HG03342 (cell line): ENCODE measurements at regions not wholly inside any gene's neighbourhood (a gene's known extent, or its start where the extent isn't known, plus 50 kb on each side); places are given as distances from the start of the nearest gene placed in this dataset.
"Not testable (repeated sequence)": the region's sequence is repeated elsewhere in the genome, so short reads cannot be mapped to it uniquely, and the experiment has no call there.

Experiments
- ATAC-seq: cut with Tn5 transposase; IDR thresholded peaks from one replicate; pipeline ENCODE4 v1.9.1; 2021; ENCODE audit warnings: mild to moderate bottlenecking, moderate library complexity; ENCODE audit not compliant: unreplicated experiment

GRCh38 chr5:42235241-42235640 lies 188.0 kb upstream of the GHR start:
- no peak for ATAC-seq

GRCh38 chr5:42235837-42236236 lies 187.4 kb upstream of the GHR start:
- ATAC-seq, result no peak

GRCh38 chr5:42241636-42242035 lies 181.6 kb upstream of the GHR start:
- no peak for ATAC-seq

GRCh38 chr5:42242210-42242609 lies 181.0 kb upstream of the GHR start:
- ATAC-seq, result no peak

GRCh38 chr5:42242881-42243485 lies 180.3 kb upstream of the GHR start:
- ATAC-seq, result no peak

GRCh38 chr5:42252306-42252705 lies 170.9 kb upstream of the GHR start:
- no peak for ATAC-seq

- not testable (repeated sequence) for ATAC-seq
These were observed 163.3 kb upstream of the GHR start for GRCh38 chr5:42259914-42260313.

- ATAC-seq, result no peak
These were observed 156.1 kb upstream of the GHR start for GRCh38 chr5:42267091-42267490.

- not testable (repeated sequence) for ATAC-seq
These were observed 155.1 kb upstream of the GHR start for GRCh38 chr5:42268170-42268569.

GRCh38 chr5:42268630-42269029 lies 154.6 kb upstream of the GHR start:
- ATAC-seq, result no peak

GRCh38 chr5:42270771-42271170 lies 152.5 kb upstream of the GHR start:
- no peak for ATAC-seq

GRCh38 chr5:42274913-42275312 lies 148.3 kb upstream of the GHR start:
- ATAC-seq, result no peak

GRCh38 chr5:42277293-42277692 lies 145.9 kb upstream of the GHR start:
- no peak for ATAC-seq

- ATAC-seq, result no peak
These were observed 138.7 kb upstream of the GHR start for GRCh38 chr5:42284584-42284983.

- no peak for ATAC-seq
These were observed 138.0 kb upstream of the GHR start for GRCh38 chr5:42285230-42285629.

GRCh38 chr5:42300496-42300895 lies 122.7 kb upstream of the GHR start:
- ATAC-seq, result no peak

- no peak for ATAC-seq
These were observed 121.9 kb upstream of the GHR start for GRCh38 chr5:42301349-42301748.

- ATAC-seq, result no peak
These were observed 121.1 kb upstream of the GHR start for GRCh38 chr5:42302186-42302585.

- no peak for ATAC-seq
These were observed 117.0 kb upstream of the GHR start for GRCh38 chr5:42306287-42306686.

- no peak for ATAC-seq
These were observed 113.4 kb upstream of the GHR start for GRCh38 chr5:42309865-42310264.

- no peak for ATAC-seq
These were observed 108.0 kb upstream of the GHR start for GRCh38 chr5:42315214-42315613.

GRCh38 chr5:42317575-42317974 lies 105.7 kb upstream of the GHR start:
- ATAC-seq, result no peak

- ATAC-seq, result not testable (repeated sequence)
These were observed 103.7 kb upstream of the GHR start for GRCh38 chr5:42319546-42319945.
